ENCODE measurements at regions not wholly inside any gene's neighbourhood (a gene's known extent, or its start where the extent isn't known, plus 50 kb on each side); places are given as distances from the start of the nearest gene placed in this dataset.
A peak's percentile ranks its signal among the peaks of the same experiment; 100 is the strongest.

DNA sequence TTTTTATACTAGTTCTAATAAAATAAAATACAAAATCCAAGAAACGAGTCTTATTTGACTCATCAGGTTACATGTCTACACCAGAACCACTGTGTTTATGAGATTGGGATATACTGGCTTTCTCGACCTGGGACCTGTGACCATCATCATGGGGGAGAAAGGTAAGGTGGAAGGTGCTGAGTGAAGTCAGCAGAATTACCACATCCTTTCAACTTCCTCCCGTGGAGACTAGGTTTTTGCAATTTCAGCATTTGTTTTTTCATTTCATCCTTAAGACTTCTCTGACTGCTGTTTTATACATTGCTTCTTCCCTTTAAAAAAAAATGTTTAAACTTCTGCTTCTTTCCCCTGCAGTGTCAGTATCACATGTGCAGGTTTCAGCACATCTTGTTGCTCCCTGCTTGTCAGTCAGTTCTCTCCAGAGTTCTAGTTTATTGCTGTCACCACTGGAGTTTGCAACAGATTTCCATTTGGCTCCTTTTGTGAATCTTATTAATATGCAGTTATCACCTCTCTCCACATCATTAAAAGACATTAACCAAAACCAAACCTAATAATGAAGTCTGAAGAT lies 60.4 kb upstream of the HAO2 start:
- no peak for DNase-seq (ENCODE audit: low spot score)

DNA sequence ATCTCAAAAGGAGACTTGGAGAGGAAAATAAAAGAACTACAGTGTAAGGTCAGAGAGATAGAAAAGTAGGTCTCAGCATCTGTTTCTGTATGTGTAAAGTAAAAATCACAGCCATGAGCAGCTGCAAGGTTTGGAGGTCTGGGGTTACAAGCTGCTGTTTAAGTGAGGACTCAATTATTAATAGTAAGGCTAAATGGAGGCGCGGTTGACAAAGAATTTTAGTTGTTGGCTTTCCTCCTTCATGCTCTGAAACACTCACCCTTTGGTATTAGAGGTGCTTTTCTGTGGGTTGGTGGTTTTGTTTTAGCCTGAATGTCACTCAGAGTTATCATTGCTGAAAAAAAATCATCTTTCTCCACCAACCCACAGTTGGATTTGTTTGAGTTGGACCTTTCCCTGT lies 59.8 kb upstream of the HAO2 start:
- no peak for DNase-seq (ENCODE audit: low spot score)

DNA sequence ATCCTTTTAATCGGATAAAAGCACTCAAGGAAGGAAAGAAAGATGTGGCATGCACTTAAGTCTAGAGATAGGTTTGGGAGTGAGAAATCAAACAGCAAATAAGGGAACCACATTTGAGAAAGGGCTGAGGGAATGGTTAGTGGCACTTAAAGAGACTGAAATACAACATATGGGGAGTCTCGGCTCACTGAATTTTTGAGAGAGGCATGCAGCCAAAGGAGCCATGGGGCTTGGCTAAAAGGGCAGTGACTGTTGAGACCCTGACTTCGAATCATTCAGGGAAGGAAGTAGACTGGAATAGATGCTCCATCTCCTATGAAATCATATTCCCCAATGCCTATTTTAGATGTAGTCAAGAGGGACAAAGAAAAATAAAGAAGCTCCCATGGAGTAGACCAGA lies 58.3 kb upstream of the HAO2 start:
- no peak for DNase-seq (ENCODE audit: low spot score)

DNA sequence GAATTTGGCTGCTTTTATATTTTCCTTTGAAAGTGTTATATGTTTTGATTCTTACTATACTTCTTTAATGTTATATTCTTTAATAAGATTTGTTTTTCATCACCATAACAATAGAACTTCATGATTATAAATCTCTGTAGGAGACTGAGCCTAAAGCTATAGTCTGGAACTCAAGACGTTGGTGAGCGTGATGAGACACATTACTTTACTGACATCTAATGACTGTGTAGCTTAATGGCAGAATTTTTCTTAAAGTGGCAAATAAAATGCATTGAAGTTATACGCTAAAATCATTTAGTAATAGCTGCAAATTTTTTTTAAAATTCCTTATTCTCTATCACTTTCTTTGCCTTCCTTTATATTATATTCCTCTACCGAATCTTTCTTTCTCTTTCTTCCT lies 56.1 kb upstream of the HAO2 start:
- no peak for DNase-seq (ENCODE audit: low spot score)

DNA sequence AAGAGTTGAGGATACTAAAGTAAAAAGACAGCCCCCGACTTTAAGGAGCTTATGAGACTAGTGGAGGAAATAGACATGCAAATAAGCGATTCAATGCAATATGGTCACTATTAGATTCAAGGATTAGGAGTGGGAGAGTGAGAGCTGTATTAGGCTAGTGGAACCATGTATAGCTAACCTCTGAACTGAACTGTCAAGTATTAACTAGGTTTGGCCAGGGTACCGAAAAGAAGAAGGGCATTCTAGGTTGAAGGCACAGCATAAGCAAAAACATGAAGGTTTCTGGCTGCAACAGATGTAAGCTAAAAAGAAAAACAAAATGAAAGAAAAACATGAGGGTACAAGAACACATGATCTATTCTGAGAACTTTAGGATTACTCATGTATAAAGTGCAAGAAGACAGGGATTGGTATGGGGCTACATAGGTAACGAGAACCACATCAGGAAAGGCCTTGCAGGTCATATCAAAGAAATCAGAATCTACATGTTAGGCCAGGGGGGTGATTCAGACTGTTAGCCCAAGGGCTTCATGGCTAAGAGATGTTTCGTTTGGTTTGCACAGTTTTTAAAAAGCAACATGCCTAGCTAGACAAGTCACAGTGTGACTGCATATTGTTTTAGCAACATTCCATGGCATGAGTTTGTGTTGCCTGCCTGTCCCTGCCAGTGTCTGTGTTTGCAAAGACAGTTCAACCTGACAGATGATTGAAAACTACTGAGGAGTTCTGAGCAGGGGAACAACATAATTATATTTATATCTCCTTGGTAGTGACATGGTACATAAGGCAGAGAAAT lies 54.4 kb upstream of the HAO2 start:
- DNase-seq (ENCODE audit: low spot score): no peak

DNA sequence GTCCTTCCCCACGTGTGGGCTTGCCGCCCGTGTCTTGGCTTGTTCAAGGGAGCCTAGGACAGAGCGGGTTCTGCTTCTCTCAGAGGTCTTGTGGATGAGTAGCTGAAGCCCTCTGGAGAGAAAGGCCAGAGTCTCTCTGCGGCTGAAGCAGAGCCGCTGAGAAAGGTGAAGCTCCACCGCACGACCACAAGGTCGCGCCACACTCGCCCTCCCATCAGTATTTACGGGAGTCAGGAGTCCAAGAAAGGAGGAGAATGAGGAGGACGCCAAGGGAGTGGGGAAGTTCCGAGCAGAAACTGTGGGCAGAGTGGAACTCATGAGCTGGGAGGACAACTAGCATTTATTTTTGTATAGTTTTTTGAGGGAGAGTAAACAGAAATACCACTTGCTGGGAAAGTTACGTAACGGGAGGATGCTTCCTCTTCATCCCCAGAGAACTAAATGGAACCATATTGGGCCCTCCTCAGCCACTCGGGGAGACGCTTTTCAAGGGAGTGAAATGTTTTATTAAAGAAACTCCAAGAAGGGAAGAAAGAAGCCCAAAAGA lies 51.6 kb upstream of the HAO2 start:
- DNase-seq (ENCODE audit: low spot score): peak; percentile 45

DNA sequence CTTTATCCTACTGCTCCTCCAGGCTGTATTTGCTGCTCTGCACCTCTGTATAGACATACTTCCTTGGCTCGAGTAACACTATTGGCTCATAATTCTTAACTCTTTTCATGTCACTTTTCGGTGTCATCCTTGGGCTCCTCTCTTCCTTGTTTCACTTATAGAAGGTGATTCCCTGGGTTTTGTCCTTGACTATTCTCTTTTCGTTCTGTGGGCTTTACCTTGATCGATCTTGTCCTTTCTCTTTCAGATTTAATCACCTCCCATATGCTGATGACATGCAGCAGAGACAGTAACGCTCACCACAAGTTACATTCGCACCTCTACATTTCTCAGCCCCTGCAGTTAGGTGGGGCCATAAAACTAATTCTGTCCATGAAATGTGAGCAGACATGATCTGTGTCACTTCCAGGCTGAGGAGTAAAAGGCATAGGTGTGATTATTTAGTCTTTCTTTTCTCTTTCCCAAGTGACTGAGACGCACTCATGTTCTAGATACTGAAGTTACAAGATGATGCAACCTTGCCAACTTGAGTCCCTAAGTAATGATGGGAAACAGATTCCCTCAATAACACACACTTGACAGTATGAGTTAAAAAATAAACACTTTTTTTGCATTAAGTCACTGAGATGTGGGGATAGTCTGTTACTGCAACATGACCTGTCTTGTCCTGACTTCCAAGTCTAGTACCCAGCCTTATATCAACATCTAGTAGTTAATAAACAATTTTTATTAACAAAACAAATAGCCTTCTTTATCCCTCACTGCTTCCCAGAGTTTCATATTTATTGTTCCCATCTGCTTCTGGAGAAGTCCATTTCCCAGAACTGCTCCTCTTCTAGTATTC lies 49.9 kb upstream of the HAO2 start:
- no peak for DNase-seq (ENCODE audit: low spot score)
